Tibial nerve (tissue), 4 donors: ENCODE measurements at regions not wholly inside any gene's neighbourhood (a gene's known extent, or its start where the extent isn't known, plus 50 kb on each side); places are given as distances from the start of the nearest gene placed in this dataset.

Source experiments
- DNase-seq, 2 donors: peaks; one replicate each; pipeline ENCODE4 v3.0.0-alpha.2; 2019; ENCODE audit warnings: low spot score in 2 of 2
- H3K27ac ChIP-seq, 4 donors: fragments of 200-600 bp; sonication (generic) in 3 of 4; one replicate each; pipeline ENCODE4 v1.5.1; 2017 to 2019; ENCODE audit warnings: mild to moderate bottlenecking in 1 of 4
- H3K27me3 ChIP-seq, 2 donors: fragments of 200-600 bp; sonication (generic) in 1 of 2; one replicate each; pipeline versions ENCODE4 v1.5.1 to v1.6.0; 2017 to 2019
- H3K36me3 ChIP-seq, 3 donors: fragments of 200-600 bp; sonication (generic); one replicate each; pipeline ENCODE4 v1.5.1; 2018 to 2019
- H3K4me1 ChIP-seq, 4 donors: fragments of 200-600 bp; sonication (generic) in 3 of 4; one replicate each; pipeline ENCODE4 v1.5.1; 2017 to 2019
- H3K4me3 ChIP-seq, 4 donors: fragments of 200-600 bp; sonication (generic) in 3 of 4; one replicate each; pipeline ENCODE4 v1.5.1; 2017 to 2019; ENCODE audit warnings: mild to moderate bottlenecking in 1 of 4, moderate library complexity in 1 of 4
- H3K9me3 ChIP-seq, 4 donors: fragments of 200-600 bp; sonication (generic) in 3 of 4; one replicate each; pipeline ENCODE4 v1.5.1; 2017 to 2019
- CTCF ChIP-seq, 5 experiments: fragments of 200-600 bp in 3 of 5; fragments of 450-650 bp in 2 of 5; sonication (generic) in 3 of 5; IDR thresholded peaks; one replicate each; pipeline ENCODE4 v1.5.1; 2016 to 2019; ENCODE audit warnings: antibody characterized with exemption in 5 of 5, mild to moderate bottlenecking in 3 of 5, moderate library complexity in 2 of 5
- EP300 ChIP-seq, 2 donors: sonication (generic); formaldehyde crosslinking; IDR thresholded peaks; one replicate each; pipeline ENCODE4 v1.6.1; 2017; ENCODE audit warnings: antibody characterized with exemption in 2 of 2, mild to moderate bottlenecking in 1 of 2
- POLR2A ChIP-seq, 2 donors: fragments of 450-650 bp; IDR thresholded peaks; one replicate each; pipeline ENCODE4 v1.6.1; 2017; ENCODE audit warnings: antibody characterized with exemption in 2 of 2, mild to moderate bottlenecking in 2 of 2, moderate library complexity in 2 of 2
- WGBS, 2 donors: methylation state at CpG; one replicate each; pipeline ENCODE4 v1.1.5; 2018; 5-methylcytosine and 5-hydroxymethylcytosine counted together

- WGBS, 2 donors, result 78 to 81% methylated on average over 5 of the region's 5 CpGs
- peak in 1 of 2 donors; percentile 27 for DNase-seq
- Histone ChIP-seq H3K36me3 (no peaks in the 10 kb centered on the region), H3K4me3 (no peak overlapping the region), H3K27me3 (no peaks in the 10 kb centered on the region), H3K27ac (no peak overlapping the region), H3K4me1 (peaks cover 0 to 32% (median 7%) of the 10 kb centered on the region in 4 donors), H3K9me3 (no peaks in the 10 kb centered on the region)
- TF ChIP-seq EP300 (IDR thresholded peaks at IDR 0.05) (peak in 1 of 2 donors; percentile 31), CTCF (IDR thresholded peaks at IDR 0.05) (no peak)
Measured at GRCh38 chr1:244211559-244211944, 160.5 kb downstream of the ZBTB18 start.

- H3K27me3 ChIP-seq, result no peaks in the 10 kb centered on the region
- TF ChIP-seq POLR2A (IDR thresholded peaks at IDR 0.05), result no peak
- no peak for TF ChIP-seq CTCF (IDR thresholded peaks at IDR 0.05)
- TF ChIP-seq EP300 (IDR thresholded peaks at IDR 0.05), result no peak
- H3K4me3 ChIP-seq, result no peak overlapping the region
- peaks cover 0 to 32% (median 7%) of the 10 kb centered on the region in 4 donors for H3K4me1 ChIP-seq
- 42 to 53% methylated on average over 6 of the region's 6 CpGs for WGBS, 2 donors
- H3K27ac ChIP-seq, result no peak overlapping the region
- no peaks in the 10 kb centered on the region for H3K9me3 ChIP-seq
- no peak for DNase-seq
- no peaks in the 10 kb centered on the region for H3K36me3 ChIP-seq
Measured at GRCh38 chr1:244212219-244212618, 161.1 kb downstream of the ZBTB18 start.

- Histone ChIP-seq H3K27ac (peak overlapping the region in 1 of 4 donors; percentile 13), H3K27me3 (no peaks in the 10 kb centered on the region), H3K36me3 (no peaks in the 10 kb centered on the region), H3K4me3 (no peak overlapping the region), H3K9me3 (no peaks in the 10 kb centered on the region), H3K4me1 (peaks cover 0 to 34% (median 7%) of the 10 kb centered on the region in 4 donors)
- DNase-seq, result no peak
- TF ChIP-seq EP300 (IDR thresholded peaks at IDR 0.05) (peak in 1 of 2 donors; percentile 42), CTCF (IDR thresholded peaks at IDR 0.05) (no peak), POLR2A (IDR thresholded peaks at IDR 0.05) (no peak)
- 31 to 32% methylated on average over 8 of the region's 8 CpGs for WGBS, 2 donors
Measured at GRCh38 chr1:244212797-244213475, 161.9 kb downstream of the ZBTB18 start.

- no peaks in the 10 kb centered on the region for H3K9me3 ChIP-seq
- no peak for TF ChIP-seq POLR2A (IDR thresholded peaks at IDR 0.05)
- TF ChIP-seq EP300 (IDR thresholded peaks at IDR 0.05), result peak in 1 of 2 donors; percentile 41
- no peak for DNase-seq
- H3K36me3 ChIP-seq, result no peaks in the 10 kb centered on the region
- peaks cover 0 to 39% (median 7%) of the 10 kb centered on the region in 4 donors for H3K4me1 ChIP-seq
- 60 to 71% methylated on average over 17 of the region's 17 CpGs for WGBS, 2 donors
- H3K27ac ChIP-seq, result peak overlapping the region in 1 of 4 donors; percentile 38
- H3K4me3 ChIP-seq, result no peak overlapping the region
- no peaks in the 10 kb centered on the region for H3K27me3 ChIP-seq
Measured at GRCh38 chr1:244214009-244214967, 163.2 kb downstream of the ZBTB18 start.

GRCh38 chr1:244216836-244217235, 165.8 kb downstream of the ZBTB18 start:
- H3K36me3 ChIP-seq, result no peaks in the 10 kb centered on the region
- H3K9me3 ChIP-seq, result no peaks in the 10 kb centered on the region
- no peak overlapping the region for H3K4me3 ChIP-seq
- H3K27me3 ChIP-seq, result no peaks in the 10 kb centered on the region
- 92 to 95% methylated on average over 5 of the region's 5 CpGs for WGBS, 2 donors
- no peak for TF ChIP-seq POLR2A (IDR thresholded peaks at IDR 0.05)
- TF ChIP-seq EP300 (IDR thresholded peaks at IDR 0.05), result no peak
- TF ChIP-seq CTCF (IDR thresholded peaks at IDR 0.05), result no peak
- H3K4me1 ChIP-seq, result peaks cover 0 to 31% (median 7%) of the 10 kb centered on the region in 4 donors
- H3K27ac ChIP-seq, result no peak overlapping the region
- DNase-seq, result no peak
